ENCODE measurements at regions not wholly inside any gene's neighbourhood (a gene's known extent, or its start where the extent isn't known, plus 50 kb on each side); places are given as distances from the start of the nearest gene placed in this dataset.
"Not testable (repeated sequence)": the region's sequence is repeated elsewhere in the genome, so short reads cannot be mapped to it uniquely, and the experiment has no call there.

- no peak for DNase-seq (ENCODE audit: insufficient read length, low spot score)
- no peak for FAIRE-seq
These were observed 303.0 kb upstream of the ZEB2 start for GRCh38 chr2:144822966-144823365.

DNA sequence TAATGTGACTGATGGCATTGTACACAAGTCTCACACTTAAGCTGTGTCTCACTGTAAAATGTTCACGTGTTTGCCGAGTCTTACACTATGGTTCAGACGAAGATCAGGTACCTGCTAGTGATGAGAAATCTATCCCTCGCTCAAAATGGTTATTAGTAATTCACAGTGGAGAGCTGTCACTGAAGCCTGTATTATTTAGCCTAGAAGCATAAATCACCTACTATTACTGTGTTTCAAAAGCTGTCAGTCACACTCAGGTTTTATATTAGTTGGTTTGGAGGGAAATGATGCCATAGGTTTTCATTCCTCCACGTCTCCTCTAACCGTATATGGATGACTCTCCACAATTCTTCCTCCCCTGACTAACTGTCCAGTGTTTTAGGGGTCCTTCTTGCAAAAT, 292.4 kb upstream of the ZEB2 start:
- no peak for DNase-seq (ENCODE audit: insufficient read length, low spot score)
- FAIRE-seq, result no peak

DNA sequence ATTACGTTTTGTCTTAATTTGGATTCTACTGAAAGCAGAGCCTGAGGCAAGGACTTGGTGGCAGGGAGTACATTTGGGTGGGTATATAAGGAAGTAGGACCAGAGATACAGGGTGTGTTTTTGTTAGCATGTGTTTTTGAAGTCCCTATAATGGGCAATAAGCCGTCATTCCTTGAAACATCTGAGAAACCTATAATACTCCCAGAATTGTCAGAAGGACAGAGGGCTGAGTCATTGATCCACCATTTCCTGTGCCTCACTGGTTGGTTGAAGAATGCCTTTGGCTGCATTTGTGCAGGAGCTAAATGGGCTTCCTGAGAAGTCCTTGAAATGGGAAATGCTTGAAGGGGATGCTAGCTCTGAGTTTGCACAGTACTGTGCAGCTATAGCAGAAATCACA, 281.8 kb upstream of the ZEB2 start:
- no peak for FAIRE-seq
- DNase-seq (ENCODE audit: insufficient read length, low spot score), result no peak

- DNase-seq (ENCODE audit: insufficient read length, low spot score), result no peak
- no peak for FAIRE-seq
These were observed 281.4 kb upstream of the ZEB2 start for GRCh38 chr2:144801325-144801724.

DNA sequence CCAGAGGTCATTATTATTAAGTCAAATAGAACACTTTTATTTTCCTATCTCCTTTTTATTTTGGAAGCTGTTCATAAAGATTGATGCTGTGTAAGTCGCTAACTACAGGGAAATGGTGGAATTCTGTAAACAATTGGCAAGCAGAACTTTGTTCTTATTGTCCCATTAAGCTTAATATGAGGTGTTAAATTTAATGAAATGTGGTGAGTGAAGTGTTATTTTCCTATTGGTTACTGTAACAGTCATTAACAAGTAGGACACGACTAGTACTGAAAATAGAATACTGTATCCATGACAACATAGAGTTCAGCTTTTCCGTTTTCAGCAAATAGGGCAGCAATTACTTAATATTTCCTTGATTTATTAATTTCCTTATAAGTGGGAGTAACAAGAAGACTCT, 279.1 kb upstream of the ZEB2 start:
- DNase-seq (ENCODE audit: insufficient read length, low spot score) (no peak), FAIRE-seq (no peak)

- no peak for DNase-seq (ENCODE audit: insufficient read length, low spot score)
- FAIRE-seq, result no peak
These were observed 278.1 kb upstream of the ZEB2 start for GRCh38 chr2:144798034-144798433.

- no peak for FAIRE-seq
These were observed 277.0 kb upstream of the ZEB2 start for GRCh38 chr2:144796936-144797335.

GRCh38 chr2:144796164-144796563, 276.2 kb upstream of the ZEB2 start:
- FAIRE-seq (no peak), DNase-seq (ENCODE audit: insufficient read length, low spot score) (no peak)

More at GRCh38 chr2:144796936-144797335, 277.0 kb upstream of the ZEB2 start:
- no peak for DNase-seq (ENCODE audit: insufficient read length, low spot score)

GRCh38 chr2:144785253-144785652, 265.3 kb upstream of the ZEB2 start:
- no peak for FAIRE-seq
- no peak for DNase-seq (ENCODE audit: insufficient read length, low spot score)

DNA sequence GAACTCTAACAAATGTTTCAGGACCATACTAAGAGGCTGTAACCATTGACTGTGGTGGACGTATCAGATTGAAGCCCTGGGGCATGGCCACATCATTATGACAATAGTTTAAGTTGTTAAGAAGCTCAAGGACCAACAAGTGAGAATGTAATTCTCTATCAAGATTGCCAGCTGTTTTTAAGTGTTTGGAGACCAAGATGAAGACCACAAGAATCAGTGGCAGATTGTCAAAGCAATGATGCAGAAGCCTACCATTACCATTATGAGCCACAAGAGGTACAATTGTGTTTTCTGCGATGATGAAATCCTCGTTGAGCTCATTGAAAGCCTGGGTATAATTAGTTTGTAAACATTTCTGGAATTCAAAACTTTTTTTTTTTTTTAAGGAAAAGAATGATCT, 261.1 kb upstream of the ZEB2 start:
- no peak for FAIRE-seq
- no peak for DNase-seq (ENCODE audit: insufficient read length, low spot score)

DNA sequence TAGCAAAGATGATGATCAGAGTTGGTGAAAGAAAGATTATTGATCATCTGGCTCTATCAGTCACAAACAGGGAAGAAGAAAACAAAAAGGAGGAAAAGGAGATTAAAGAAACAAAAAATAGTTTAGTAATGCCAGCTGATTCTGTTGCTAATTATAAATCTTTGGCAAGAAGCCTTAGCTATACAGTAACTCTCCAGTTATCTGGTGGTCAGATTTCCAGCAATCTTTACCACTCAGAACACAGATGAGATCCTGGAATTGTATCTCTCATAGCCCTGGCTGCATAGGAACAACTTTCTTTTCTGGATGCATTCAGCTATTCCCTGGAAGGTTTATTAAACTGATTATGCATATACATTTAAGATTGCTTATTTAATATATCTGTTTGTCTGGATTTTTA, 256.8 kb upstream of the ZEB2 start:
- no peak for FAIRE-seq
- no peak for DNase-seq (ENCODE audit: insufficient read length, low spot score)

GRCh38 chr2:144774809-144775208, 254.9 kb upstream of the ZEB2 start:
- FAIRE-seq, result no peak
- no peak for DNase-seq (ENCODE audit: insufficient read length, low spot score)

DNA sequence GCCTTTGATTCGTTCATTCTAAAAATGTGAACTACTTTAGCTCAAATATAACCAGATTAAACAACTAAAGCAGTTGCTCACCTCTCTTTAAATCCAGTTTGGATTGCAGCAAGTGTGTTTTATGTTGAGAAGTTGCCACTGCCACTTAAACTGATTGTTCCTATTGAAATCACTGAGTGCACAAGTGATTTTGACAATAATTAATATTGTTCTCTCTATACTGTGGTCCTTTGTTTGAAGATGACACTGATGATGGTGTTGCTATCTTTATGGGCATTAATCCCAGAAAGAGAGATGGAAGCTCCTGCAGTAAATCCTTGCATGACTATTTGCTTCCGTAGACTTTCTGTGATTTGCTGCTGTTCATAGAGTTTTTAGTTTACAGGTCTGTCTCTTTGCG, 251.4 kb upstream of the ZEB2 start:
- FAIRE-seq, result no peak
- DNase-seq (ENCODE audit: insufficient read length, low spot score), result no peak

GRCh38 chr2:144770616-144771230, 250.8 kb upstream of the ZEB2 start:
- DNase-seq (ENCODE audit: insufficient read length, low spot score), result no peak
- FAIRE-seq, result no peak

GRCh38 chr2:144760939-144761338, 241.0 kb upstream of the ZEB2 start:
- FAIRE-seq; DNase-seq (ENCODE audit: insufficient read length, low spot score): not testable (repeated sequence)

GRCh38 chr2:144759746-144760145, 239.8 kb upstream of the ZEB2 start:
- FAIRE-seq (no peak), DNase-seq (ENCODE audit: insufficient read length, low spot score) (no peak)

GRCh38 chr2:144758196-144758595, 238.3 kb upstream of the ZEB2 start:
- not testable (repeated sequence) for DNase-seq (ENCODE audit: insufficient read length, low spot score); FAIRE-seq

- DNase-seq (ENCODE audit: insufficient read length, low spot score) (no peak), FAIRE-seq (no peak)
These were observed 233.5 kb upstream of the ZEB2 start for GRCh38 chr2:144753416-144753815.

GRCh38 chr2:144751142-144751905, 231.4 kb upstream of the ZEB2 start:
- FAIRE-seq (no peak), DNase-seq (ENCODE audit: insufficient read length, low spot score) (no peak)

GRCh38 chr2:144749188-144749587, 229.3 kb upstream of the ZEB2 start:
- DNase-seq (ENCODE audit: insufficient read length, low spot score), result no peak

GRCh38 chr2:144748443-144748842, 228.5 kb upstream of the ZEB2 start:
- DNase-seq (ENCODE audit: insufficient read length, low spot score), result no peak
- FAIRE-seq, result no peak

More at GRCh38 chr2:144749188-144749587, 229.3 kb upstream of the ZEB2 start:
- FAIRE-seq, result no peak

DNA sequence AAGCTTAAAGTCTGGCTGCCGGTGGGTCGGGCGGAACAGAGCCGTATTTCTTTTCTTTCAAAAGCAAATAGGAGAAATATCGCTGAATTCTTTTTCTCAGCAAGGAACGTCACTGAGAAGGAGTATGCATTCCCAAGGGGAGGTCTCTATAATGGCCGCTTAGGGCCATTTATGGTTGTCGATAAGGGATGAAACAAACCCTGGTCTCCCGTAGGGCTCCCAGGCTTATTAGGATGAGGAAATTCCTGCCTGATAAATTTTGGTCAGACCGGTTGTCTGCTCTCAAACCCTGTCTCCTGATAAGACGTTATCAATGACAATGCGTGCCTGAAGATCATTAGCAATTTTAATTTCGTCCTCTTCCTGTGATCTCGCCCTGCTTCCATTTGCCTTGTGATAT, 227.7 kb upstream of the ZEB2 start:
- FAIRE-seq (no peak), DNase-seq (ENCODE audit: insufficient read length, low spot score) (no peak)

Data from GM19239 (cell line).